ENCODE measurements at regions not wholly inside any gene's neighbourhood (a gene's known extent, or its start where the extent isn't known, plus 50 kb on each side); places are given as distances from the start of the nearest gene placed in this dataset.

DNA sequence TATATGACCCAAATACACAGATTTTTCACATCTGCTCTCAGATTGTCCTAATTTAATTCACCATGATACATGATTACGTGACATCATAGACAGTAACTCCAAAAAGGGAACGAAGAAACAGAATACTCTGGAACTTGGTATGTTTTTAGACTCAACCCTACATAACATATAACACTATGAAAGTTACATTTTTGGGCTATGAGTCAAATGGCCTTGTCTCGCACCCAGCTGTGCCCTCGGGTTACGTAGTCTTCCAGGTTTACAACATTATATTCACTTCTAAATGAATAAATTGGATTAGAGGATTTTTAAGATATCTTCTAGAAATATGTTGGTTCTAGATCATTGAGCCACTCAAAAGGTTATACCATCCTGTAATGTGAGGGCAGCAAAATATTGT is 2089.6 kb upstream of the TENM3 start:
- TF ChIP-seq CTCF (IDR thresholded peaks at IDR 0.05), result no peak
- DNase-seq (ENCODE audit: extremely low spot score, unreplicated experiment), result no peak
- peaks cover 15% of the 10 kb centered on the region for H3K4me1 Mint-ChIP-seq (ENCODE audit: unreplicated experiment)
- peaks cover 2% of the 10 kb centered on the region for H3K36me3 Mint-ChIP-seq (ENCODE audit: unreplicated experiment)
- H3K9me3 Mint-ChIP-seq (ENCODE audit: unreplicated experiment), result peaks cover 9% of the 10 kb centered on the region
- H3K27me3 Mint-ChIP-seq (ENCODE audit: unreplicated experiment), result no peaks in the 10 kb centered on the region
- H3K27ac Mint-ChIP-seq (ENCODE audit: unreplicated experiment), result peak overlapping the region; percentile 58
- H3K4me3 Mint-ChIP-seq (ENCODE audit: unreplicated experiment), result no peak overlapping the region

- Mint-ChIP-seq H3K4me1 (ENCODE audit: unreplicated experiment) (peaks cover 31% of the 10 kb centered on the region), H3K27me3 (ENCODE audit: unreplicated experiment) (no peaks in the 10 kb centered on the region), H3K4me3 (ENCODE audit: unreplicated experiment) (no peak overlapping the region), H3K36me3 (ENCODE audit: unreplicated experiment) (peaks cover 2% of the 10 kb centered on the region), H3K27ac (ENCODE audit: unreplicated experiment) (no peak overlapping the region), H3K9me3 (ENCODE audit: unreplicated experiment) (peaks cover 9% of the 10 kb centered on the region)
- DNase-seq (ENCODE audit: extremely low spot score, unreplicated experiment), result no peak
- TF ChIP-seq CTCF (IDR thresholded peaks at IDR 0.05), result no peak
Measured at GRCh38 chr4:180156684-180157083, 2086.5 kb upstream of the TENM3 start.

GRCh38 chr4:180160195-180160983 is 2082.8 kb upstream of the TENM3 start:
- H3K9me3 Mint-ChIP-seq (ENCODE audit: unreplicated experiment), result peaks cover 4% of the 10 kb centered on the region
- peak overlapping the region; percentile 70 for H3K27ac Mint-ChIP-seq (ENCODE audit: unreplicated experiment)
- peaks cover 2% of the 10 kb centered on the region for H3K36me3 Mint-ChIP-seq (ENCODE audit: unreplicated experiment)
- no peak for DNase-seq (ENCODE audit: extremely low spot score, unreplicated experiment)
- no peaks in the 10 kb centered on the region for H3K27me3 Mint-ChIP-seq (ENCODE audit: unreplicated experiment)
- no peak for TF ChIP-seq CTCF (IDR thresholded peaks at IDR 0.05)
- H3K4me3 Mint-ChIP-seq (ENCODE audit: unreplicated experiment), result peak overlapping the region; percentile 17
- H3K4me1 Mint-ChIP-seq (ENCODE audit: unreplicated experiment), result peaks cover 21% of the 10 kb centered on the region

DNA sequence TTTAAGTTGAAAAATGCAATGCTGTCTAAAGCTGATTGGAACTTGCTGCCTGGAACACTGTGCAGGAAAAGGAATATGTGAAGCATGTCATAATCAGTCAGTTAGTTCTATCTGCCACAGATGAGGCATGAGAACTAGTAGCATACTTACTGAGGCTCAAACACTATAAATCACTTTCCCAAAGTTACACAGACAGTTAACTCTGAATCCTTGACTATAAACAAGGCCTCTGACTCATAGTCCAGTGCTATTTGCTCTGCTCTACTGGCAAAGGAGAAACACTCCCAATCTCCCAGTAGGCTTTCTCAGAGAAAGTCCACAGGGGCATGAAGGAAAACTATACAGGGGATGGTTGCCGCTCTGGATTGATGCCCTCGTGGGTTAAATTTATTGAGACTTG is 2078.4 kb upstream of the TENM3 start:
- TF ChIP-seq CTCF (IDR thresholded peaks at IDR 0.05), result no peak
- Mint-ChIP-seq H3K9me3 (ENCODE audit: unreplicated experiment) (no peaks in the 10 kb centered on the region), H3K4me3 (ENCODE audit: unreplicated experiment) (no peak overlapping the region), H3K36me3 (ENCODE audit: unreplicated experiment) (no peaks in the 10 kb centered on the region), H3K4me1 (ENCODE audit: unreplicated experiment) (peaks cover 15% of the 10 kb centered on the region), H3K27me3 (ENCODE audit: unreplicated experiment) (no peaks in the 10 kb centered on the region), H3K27ac (ENCODE audit: unreplicated experiment) (no peak overlapping the region)
- no peak for DNase-seq (ENCODE audit: extremely low spot score, unreplicated experiment)

DNA sequence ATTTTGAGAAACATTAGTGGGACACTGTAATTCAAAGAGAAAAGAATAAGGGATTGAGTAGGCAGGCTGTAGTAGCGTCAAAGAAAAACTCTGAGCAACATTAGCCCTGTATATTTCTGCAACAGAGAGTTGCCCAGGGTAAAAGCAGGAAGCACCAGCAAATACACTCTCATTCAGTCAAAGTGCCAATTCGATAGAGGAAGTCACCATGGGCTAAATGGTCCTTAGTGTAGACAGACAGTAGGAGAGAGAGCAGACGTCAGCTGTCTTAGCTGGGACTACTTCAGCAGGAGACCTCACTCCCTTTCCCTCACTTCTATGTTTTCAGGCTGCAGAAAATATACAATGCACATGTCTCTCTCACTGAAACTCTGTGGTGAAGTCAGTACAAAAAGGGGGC is 2073.8 kb upstream of the TENM3 start:
- no peak for DNase-seq (ENCODE audit: extremely low spot score, unreplicated experiment)
- no peaks in the 10 kb centered on the region for H3K27me3 Mint-ChIP-seq (ENCODE audit: unreplicated experiment)
- H3K36me3 Mint-ChIP-seq (ENCODE audit: unreplicated experiment), result no peaks in the 10 kb centered on the region
- no peaks in the 10 kb centered on the region for H3K9me3 Mint-ChIP-seq (ENCODE audit: unreplicated experiment)
- no peak for TF ChIP-seq CTCF (IDR thresholded peaks at IDR 0.05)
- no peak overlapping the region for H3K4me3 Mint-ChIP-seq (ENCODE audit: unreplicated experiment)
- no peak overlapping the region for H3K27ac Mint-ChIP-seq (ENCODE audit: unreplicated experiment)
- H3K4me1 Mint-ChIP-seq (ENCODE audit: unreplicated experiment), result peaks cover 4% of the 10 kb centered on the region

All from osteocyte (in vitro differentiated cells).